SK-N-MC (cell line): ENCODE measurements at regions not wholly inside any gene's neighbourhood (a gene's known extent, or its start where the extent isn't known, plus 50 kb on each side); places are given as distances from the start of the nearest gene placed in this dataset.
"Not testable (repeated sequence)": the region's sequence is repeated elsewhere in the genome, so short reads cannot be mapped to it uniquely, and the experiment has no call there.

ENCODE experiments used
- DNase-seq: peaks from one replicate; pipeline ENCODE4 v3.0.0-alpha.2; 2011; ENCODE audit warnings: low read depth, low spot score
- H3K27ac ChIP-seq: fragments of 200-600 bp; sonication (generic); 2 replicates; pipeline ENCODE4 v1.5.1; 2016; ENCODE audit warnings: mixed run types
- H3K36me3 ChIP-seq: fragments of 200-600 bp; sonication (generic); 2 replicates; pipeline ENCODE4 v1.6.1; 2017; ENCODE audit warnings: antibody characterized with exemption, low read length, mixed read lengths; ENCODE audit not compliant: insufficient read depth
- H3K4me3 ChIP-seq: fragments of 200-600 bp; sonication (generic); 2 replicates; pipeline ENCODE4 v1.5.1; 2016
- H3K9ac ChIP-seq: fragments of 200-600 bp; sonication (generic); 2 replicates; pipeline ENCODE4 v1.8.0; 2017; ENCODE audit warnings: mixed run types, mixed read lengths; ENCODE audit not compliant: insufficient read length
- H3K9me3 ChIP-seq: fragments of 200-600 bp; sonication (generic); 2 replicates; pipeline ENCODE4 v1.6.1; 2017; ENCODE audit warnings: low read depth, mild to moderate bottlenecking, antibody characterized with exemption, low read length, moderate library complexity, mixed read lengths
- EZH2 ChIP-seq: fragments of 200-600 bp; sonication (generic); IDR thresholded peaks from one replicate; pipeline ENCODE4 v1.6.1; 2017; ENCODE audit warnings: antibody characterized with exemption
- FOXP2 ChIP-seq: optimal IDR thresholded peaks from 2 replicates; pipeline ENCODE3; 2011; ENCODE audit warnings: mild to moderate bottlenecking, moderate library complexity; ENCODE audit not compliant: insufficient read depth; ENCODE audit errors: extremely low read length, control extremely low read depth
- POLR2AphosphoS5 ChIP-seq: IDR thresholded peaks from 2 replicates; pipeline ENCODE4 v1.6.1; 2012; ENCODE audit warnings: mild to moderate bottlenecking, low read depth, low read length, borderline replicate concordance

DNA sequence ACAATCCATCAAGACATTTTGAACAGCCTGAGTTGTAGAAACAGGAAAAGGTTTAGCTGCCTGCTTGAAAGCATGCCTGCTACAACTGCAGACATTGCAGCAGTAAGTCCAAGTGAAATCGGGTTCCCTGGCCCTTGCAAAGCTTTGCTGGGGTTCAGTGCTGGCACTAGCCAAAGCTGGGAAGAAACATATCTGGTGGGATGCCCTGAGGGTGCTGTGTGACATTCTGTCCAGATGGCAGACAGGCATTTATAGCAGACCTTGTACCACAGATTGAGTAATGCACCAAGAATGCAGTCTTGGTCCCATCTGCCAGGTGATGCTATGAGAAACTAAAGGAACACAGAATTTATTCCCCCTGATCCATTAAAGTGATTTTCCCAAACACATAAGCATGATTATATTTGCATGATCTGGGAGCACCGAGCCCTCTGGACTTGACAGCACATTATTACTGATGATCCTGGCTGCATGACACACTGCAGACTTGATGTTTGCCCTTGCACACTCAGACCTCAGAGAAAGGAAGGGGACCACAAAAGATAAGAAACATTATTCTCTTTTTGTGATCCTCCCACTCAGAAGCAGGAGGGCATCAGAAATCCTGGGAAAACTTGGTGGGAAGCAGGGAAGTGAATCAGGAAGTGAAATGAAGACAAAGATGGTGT lies 223.7 kb upstream of the FAM78B start:
- TF ChIP-seq EZH2 (no peak), POLR2AphosphoS5 (no peak), FOXP2 (no peak)
- DNase-seq = no peak
- no peak overlapping the region for H3K4me3 ChIP-seq
- no peaks in the 10 kb centered on the region for H3K36me3 ChIP-seq
- no peak overlapping the region for H3K9ac ChIP-seq
- H3K9me3 ChIP-seq = no peaks in the 10 kb centered on the region
- no peak overlapping the region for H3K27ac ChIP-seq

DNA sequence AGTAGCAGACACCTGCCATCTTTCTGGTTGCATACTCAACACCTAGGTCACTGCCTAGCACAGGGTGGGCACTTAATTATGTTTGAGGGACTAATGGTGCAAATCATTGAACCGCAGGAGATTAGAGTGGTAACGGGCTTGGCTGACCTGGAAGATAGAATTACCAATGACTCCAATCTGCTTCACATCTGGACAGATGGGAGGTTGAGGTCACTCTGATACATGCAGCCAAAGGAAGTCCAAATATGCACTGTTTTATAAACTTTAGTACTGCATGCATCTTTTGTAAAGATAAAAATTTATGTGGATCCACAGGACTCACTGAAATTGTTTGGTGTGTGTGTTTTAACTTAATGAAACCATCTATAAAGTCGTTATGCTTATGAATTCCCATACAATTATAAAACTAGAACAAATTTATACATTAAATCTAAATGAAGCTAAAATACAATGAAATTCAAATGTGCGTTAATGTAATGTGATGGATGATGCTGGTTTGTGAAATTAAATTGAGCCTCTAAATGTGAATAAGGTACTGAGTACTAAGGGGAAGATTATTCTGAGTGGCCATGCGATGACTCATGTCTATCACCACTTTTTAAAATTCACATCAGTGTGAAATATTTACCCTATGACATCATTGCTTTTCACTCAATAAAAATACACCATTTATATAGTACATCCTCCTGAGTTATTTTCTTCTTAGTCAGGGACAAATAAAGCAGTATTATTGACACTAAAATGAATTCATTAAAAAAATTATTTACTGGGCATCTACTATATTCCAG lies 224.7 kb upstream of the FAM78B start:
- H3K36me3 ChIP-seq = no peaks in the 10 kb centered on the region
- DNase-seq = no peak
- TF ChIP-seq POLR2AphosphoS5 (no peak), EZH2 (no peak), FOXP2 (no peak)
- H3K9me3 ChIP-seq = no peaks in the 10 kb centered on the region
- no peak overlapping the region for H3K9ac ChIP-seq
- no peak overlapping the region for H3K27ac ChIP-seq
- no peak overlapping the region for H3K4me3 ChIP-seq

DNA sequence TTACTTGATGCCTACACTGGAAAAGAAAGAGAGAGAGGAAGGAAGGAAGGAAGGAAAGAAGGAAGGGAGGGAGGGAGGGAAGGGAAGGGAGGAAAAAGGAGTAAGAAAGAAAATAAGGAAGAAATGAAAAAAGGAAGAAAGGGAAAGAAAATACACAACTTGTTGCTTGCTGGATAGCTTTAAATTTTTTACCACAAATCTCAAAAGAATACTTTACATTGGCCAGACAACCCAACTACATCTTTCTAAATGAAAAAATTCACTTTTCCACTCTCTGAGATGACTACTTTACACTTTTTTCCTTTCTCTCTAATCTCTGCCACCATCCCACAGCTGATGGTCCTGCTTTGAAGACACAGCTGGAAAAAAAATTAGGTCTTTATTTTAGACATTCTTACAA lies 228.9 kb upstream of the FAM78B start:
- no peak overlapping the region for H3K27ac ChIP-seq
- H3K4me3 ChIP-seq = no peak overlapping the region
- no peak for DNase-seq
- H3K9ac ChIP-seq = no peak overlapping the region
- TF ChIP-seq EZH2 (no peak), FOXP2 (no peak), POLR2AphosphoS5 (no peak)
- no peaks in the 10 kb centered on the region for H3K9me3 ChIP-seq
- H3K36me3 ChIP-seq = no peaks in the 10 kb centered on the region

DNA sequence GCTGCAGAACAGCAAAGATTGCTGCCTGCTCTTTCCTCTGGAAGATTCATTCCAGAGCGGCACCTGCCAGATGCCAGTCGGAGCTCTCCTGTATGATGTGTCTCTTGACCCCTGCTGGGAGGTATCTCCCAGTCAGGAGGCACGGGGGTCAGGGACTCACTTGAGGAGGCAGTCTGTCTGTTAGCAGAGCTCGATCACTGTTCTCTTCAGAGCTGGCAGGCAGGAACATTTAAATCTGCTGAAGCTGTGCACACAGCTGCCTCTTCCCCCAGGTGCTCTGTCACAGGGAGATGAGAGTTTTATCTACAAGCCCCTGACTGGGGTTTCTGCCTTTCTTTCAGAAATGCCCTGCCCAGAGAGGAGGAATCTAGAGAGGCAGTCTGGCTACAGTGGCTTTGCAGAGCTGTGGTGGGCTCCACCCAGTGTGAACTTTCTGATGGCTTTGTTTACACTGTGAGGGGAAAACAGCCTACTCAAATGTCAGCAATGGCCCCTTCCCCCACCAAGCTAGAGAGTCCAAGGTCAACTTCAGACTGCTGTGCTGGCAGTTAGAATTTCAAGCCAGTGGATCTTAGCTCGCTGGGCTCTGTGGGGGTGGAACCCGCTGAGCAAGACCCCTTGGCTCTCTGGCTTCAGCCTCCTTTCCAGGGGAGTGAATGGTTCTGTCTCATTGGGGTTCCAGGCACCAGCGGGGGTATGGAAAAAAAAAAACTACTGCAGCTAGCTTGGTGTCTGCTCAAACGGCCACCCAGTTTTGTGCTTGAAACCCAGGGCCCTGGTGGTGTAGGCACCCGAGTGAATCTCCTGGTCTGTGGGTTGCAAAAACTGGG lies 242.7 kb upstream of the FAM78B start:
- not testable (repeated sequence) for H3K36me3 ChIP-seq, H3K9me3 ChIP-seq, H3K27ac ChIP-seq, DNase-seq, H3K9ac ChIP-seq, H3K4me3 ChIP-seq

DNA sequence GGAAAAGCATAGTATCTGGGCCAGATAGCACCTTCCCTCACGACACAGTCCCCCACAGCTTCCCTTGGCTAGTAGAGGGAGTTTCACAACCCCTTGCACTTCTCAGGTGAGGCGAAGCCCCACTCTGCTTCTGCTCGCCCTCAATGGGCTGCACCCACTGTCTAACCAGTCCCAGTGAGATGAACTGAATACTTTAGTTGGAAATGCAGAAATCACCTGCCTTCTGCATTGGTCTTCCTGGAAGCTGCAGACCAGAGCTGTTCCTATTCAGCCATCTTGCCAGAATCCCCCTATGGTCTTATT lies 243.2 kb upstream of the FAM78B start:
- H3K9me3 ChIP-seq = no peaks in the 10 kb centered on the region
- TF ChIP-seq FOXP2 (no peak), EZH2 (no peak), POLR2AphosphoS5 (no peak)

GRCh38 chr1:166416831-166417230 lies 250.0 kb upstream of the FAM78B start:
- H3K4me3 ChIP-seq, H3K9ac ChIP-seq, H3K36me3 ChIP-seq, H3K27ac ChIP-seq, H3K9me3 ChIP-seq, DNase-seq: not testable (repeated sequence)

More for the DNA sequence above, 243.2 kb upstream of the FAM78B start:
- Histone ChIP-seq H3K27ac (no peak overlapping the region), H3K4me3 (no peak overlapping the region), H3K36me3 (no peaks in the 10 kb centered on the region), H3K9ac (no peak overlapping the region)
- no peak for DNase-seq

- H3K9me3 ChIP-seq = no peaks in the 10 kb centered on the region
- no peak overlapping the region for H3K4me3 ChIP-seq
- DNase-seq = no peak
- no peaks in the 10 kb centered on the region for H3K36me3 ChIP-seq
- TF ChIP-seq EZH2 (no peak), FOXP2 (no peak), POLR2AphosphoS5 (no peak)
- no peak overlapping the region for H3K9ac ChIP-seq
- no peak overlapping the region for H3K27ac ChIP-seq
These were observed 251.6 kb upstream of the FAM78B start for GRCh38 chr1:166418344-166418933.

DNA sequence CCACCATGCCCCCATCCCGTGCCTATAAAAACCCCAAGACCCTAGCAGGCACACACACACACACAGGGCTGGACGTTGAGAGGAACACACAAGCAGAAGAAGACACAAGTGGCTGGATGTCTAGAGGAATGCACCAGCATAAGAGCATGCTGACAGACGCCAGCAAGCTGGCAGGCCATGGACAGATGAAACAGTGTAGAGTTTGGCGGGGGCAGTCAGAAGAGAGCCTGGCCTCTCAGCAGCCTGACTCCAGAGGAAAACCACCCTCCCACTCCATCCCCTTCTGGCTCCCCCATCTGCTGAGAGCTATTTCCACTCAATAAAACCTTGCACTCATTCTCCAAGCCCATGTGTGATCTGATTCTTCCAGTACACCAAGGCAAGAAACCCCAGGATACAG lies 255.8 kb upstream of the FAM78B start:
- H3K9ac ChIP-seq, H3K4me3 ChIP-seq, DNase-seq, H3K27ac ChIP-seq, H3K36me3 ChIP-seq, H3K9me3 ChIP-seq: not testable (repeated sequence)

DNA sequence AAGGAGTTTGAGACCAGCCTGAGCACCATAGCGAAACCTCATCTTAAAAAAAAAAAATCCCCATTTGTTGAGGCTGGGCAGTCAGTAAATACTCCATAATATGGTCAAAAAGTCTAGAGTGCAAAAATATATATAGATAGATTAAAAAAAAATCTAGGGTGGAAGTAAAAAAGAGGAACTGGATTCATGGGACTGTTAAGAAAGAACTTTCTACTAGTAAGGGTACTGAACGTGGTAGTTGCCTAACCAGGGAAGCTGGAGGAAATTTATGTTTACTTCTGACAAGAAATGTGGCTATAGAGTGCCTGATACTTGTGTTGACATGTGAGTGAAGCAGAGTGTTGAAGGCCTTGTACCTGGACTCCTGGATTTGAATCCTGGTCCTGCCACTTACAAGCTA lies 265.9 kb upstream of the FAM78B start:
- Histone ChIP-seq H3K9ac (no peak overlapping the region), H3K36me3 (no peaks in the 10 kb centered on the region), H3K27ac (no peak overlapping the region), H3K9me3 (no peaks in the 10 kb centered on the region), H3K4me3 (no peak overlapping the region)
- TF ChIP-seq FOXP2 (no peak), EZH2 (no peak), POLR2AphosphoS5 (no peak)
- no peak for DNase-seq

DNA sequence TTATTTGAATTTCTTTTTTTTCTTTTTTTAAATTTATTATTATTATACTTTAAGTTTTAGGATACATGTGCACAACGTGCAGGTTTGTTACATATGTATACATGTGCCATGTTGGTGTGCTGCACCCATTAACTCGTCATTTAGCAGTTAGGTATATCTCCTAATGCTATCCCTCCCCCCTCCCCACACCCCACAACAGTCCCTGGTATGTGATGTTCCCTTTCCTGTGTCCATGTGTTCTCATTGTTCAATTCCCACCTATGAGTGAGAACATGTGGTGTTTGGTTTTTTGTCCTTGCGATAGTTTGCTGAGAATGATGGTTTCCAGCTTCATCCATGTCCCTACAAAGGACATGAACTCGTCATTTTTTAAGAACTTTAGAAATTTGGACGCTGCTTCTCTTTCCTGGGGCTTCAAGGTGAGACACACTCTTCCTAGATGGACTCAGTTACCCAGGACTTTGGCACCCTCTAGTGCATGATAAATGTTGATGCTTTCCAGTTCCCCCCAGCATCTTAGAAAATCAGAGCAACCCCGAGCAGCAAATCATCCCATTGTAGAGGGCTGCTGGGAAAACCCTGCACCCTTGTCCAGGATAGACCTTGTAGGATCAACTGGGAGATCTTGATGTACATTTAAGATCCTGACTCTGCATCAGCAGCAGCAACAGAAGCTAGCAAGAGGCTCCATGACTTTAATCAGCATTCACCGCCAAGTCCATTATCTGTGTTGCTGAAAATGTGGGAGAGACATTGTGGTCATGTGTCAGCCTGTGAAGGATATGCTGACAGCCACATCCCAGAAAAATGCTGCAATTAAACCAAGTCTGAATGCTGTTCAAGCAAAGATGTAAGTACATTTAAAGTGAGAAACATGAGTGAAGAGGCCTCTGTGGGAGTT lies 266.9 kb upstream of the FAM78B start:
- not testable (repeated sequence) for H3K4me3 ChIP-seq, H3K9ac ChIP-seq, H3K36me3 ChIP-seq, DNase-seq, H3K27ac ChIP-seq, H3K9me3 ChIP-seq
